22Rv1 (cell line): ENCODE measurements at regions not wholly inside any gene's neighbourhood (a gene's known extent, or its start where the extent isn't known, plus 50 kb on each side); places are given as distances from the start of the nearest gene placed in this dataset.

ENCODE experiments used
- ZFX ChIP-seq: fragments of 450-650 bp; IDR thresholded peaks from 2 replicates; pipeline ENCODE4 v1.6.1; 2017; ENCODE audit warnings: antibody characterized with exemption, borderline replicate concordance
- TF ChIP-seq, protein P1 (sequence below): fragments of 450-650 bp; IDR thresholded peaks from 2 replicates; pipeline ENCODE4 v1.5.1; 2017; ENCODE audit warnings: mild to moderate bottlenecking

DNA sequence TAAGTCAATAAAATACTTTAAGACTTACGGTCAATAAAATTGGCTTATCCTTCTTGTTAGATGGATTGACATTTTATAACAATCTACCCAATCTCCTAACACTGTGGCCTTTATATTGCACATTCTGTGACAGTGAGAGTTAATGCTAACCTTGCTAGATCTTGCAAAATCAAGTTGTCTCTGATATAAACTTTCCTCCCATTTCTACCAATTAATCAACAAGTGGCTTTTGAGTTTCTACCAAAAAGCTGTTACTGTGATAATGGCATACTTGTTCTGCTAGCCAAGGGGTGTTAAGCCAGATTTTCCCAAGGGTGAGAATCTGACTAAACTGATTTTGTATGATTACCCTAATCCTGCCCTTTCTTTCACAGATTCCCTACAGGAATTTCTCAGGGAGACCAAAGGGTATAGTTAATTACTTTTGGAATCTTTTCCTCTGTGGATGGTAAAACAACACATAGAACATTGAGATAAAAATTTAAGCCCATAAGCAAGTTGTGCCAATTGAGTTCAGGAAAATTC lies 174.1 kb upstream of the SUCLG2 start:
- TF ChIP-seq, protein P1, sequence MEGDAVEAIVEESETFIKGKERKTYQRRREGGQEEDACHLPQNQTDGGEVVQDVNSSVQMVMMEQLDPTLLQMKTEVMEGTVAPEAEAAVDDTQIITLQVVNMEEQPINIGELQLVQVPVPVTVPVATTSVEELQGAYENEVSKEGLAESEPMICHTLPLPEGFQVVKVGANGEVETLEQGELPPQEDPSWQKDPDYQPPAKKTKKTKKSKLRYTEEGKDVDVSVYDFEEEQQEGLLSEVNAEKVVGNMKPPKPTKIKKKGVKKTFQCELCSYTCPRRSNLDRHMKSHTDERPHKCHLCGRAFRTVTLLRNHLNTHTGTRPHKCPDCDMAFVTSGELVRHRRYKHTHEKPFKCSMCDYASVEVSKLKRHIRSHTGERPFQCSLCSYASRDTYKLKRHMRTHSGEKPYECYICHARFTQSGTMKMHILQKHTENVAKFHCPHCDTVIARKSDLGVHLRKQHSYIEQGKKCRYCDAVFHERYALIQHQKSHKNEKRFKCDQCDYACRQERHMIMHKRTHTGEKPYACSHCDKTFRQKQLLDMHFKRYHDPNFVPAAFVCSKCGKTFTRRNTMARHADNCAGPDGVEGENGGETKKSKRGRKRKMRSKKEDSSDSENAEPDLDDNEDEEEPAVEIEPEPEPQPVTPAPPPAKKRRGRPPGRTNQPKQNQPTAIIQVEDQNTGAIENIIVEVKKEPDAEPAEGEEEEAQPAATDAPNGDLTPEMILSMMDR = no peak
- TF ChIP-seq ZFX = no peak
